ENCODE measurements at regions not wholly inside any gene's neighbourhood (a gene's known extent, or its start where the extent isn't known, plus 50 kb on each side); places are given as distances from the start of the nearest gene placed in this dataset.

DNA sequence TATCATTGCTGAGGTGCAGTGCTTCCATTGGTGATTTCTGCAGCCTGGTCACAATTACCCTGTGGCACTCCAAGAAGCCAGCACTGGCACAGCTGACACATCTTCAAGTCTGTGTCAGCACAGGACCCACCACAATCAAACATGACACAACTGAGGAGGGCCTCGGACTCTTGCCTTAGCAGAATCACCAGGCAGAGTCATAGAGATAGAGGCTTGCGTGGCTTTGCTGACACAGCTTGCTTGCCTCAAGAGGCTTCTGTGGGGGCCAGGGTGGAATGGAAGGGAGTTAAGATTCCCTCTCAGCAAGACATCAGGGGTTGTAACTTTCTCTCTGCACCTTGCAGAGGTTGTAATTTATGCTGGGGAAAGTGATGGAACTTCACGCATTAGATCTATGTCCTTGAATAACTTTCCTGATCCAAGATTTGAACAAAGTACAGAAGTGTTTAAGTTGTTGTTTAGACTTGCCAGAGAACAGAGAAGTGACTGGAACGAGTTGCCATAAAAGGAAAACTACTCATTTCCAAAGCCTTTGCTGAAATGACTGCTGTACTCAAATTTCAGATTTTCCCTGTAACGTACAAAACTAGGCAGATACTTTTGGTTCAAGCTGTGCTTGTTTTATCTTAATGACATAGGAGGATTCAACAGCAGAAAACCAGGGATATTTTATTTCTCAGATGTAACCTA is 170.7 kb downstream of the DIPK2A start:
- DNase-seq = no peak

DNA sequence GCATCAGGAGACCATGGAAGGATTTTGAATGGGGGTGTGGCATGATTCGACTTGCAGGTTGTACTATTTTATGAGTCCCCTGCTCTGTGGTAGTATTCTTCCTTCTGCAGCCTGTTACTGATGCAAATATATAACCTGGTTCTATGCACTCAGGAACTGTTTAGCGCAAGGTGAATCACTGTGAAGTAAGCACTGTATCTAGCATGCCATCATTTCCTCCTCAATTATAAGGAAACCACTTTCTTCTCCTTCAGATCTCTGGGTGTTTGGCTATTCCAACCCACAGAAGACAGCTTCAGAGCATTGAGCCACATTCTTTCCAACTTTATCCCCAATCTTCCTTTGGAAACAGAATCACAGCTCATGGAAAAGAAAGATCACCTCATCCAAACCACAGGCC is 176.7 kb downstream of the DIPK2A start:
- DNase-seq = no peak

GRCh38 chr3:144151983-144152382 is 180.4 kb downstream of the DIPK2A start:
- DNase-seq = no peak

DNA sequence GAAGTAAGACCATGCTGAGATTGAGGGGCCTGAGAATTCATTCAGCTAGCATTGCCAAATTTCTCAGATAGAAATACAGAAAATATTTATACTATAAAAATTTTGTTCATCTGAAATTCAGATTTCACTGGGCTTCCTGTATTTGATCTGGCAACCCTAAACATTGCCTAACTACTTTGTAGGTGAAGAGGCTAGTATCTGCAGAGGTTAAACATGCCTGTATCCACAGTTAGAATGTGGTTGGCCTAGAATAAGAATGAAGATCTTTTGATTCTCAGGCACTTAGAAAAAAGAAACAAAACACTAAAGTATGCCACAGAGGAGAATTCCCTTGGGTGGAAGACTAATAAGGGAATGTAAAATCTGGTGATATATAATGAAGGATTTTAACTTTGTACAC is 189.0 kb downstream of the DIPK2A start:
- DNase-seq = no peak

GRCh38 chr3:144162042-144162441 is 190.4 kb downstream of the DIPK2A start:
- DNase-seq = no peak

- no peak for DNase-seq
These were observed 192.7 kb downstream of the DIPK2A start for GRCh38 chr3:144164352-144164751.

- no peak for DNase-seq
These were observed 193.9 kb downstream of the DIPK2A start for GRCh38 chr3:144165482-144165881.

DNA sequence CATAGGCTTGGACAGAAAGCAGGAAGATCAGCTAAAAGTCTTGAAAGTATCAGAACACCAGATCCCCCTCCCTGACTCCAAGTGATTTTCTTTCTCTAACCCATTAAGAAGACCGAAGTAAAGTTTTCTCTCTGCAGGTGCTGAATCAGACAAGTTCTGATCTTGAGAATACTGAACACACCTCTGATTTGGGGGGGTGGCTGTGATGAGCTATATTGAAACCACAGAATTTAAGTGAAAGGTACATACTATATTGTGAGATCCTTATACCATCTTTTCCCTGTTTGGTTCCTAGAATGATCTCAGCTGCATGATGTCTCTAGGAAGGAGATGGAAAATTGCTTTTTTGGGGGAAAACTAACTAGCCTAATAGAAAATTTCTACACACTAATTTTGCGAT is 196.0 kb downstream of the DIPK2A start:
- no peak for DNase-seq

DNA sequence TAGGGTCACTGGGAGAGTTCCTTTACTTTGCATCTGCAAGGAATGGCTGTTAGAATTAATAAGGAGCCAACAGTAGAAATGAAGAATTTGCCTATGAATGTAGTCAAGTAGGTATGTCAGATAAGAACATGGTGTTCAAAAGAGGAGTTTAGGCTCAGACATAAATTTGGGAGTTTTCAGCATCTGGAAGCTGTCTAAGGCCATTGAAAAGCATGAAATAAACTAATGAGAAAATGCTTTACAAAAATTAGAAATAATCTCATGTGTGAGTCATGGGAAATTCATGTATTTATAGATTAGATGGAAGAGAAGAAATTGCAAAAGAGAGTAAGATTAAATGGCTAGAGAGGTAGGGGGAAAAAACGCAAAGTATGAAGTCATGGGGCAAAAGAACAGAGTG is 201.9 kb downstream of the DIPK2A start:
- DNase-seq = no peak

DNA sequence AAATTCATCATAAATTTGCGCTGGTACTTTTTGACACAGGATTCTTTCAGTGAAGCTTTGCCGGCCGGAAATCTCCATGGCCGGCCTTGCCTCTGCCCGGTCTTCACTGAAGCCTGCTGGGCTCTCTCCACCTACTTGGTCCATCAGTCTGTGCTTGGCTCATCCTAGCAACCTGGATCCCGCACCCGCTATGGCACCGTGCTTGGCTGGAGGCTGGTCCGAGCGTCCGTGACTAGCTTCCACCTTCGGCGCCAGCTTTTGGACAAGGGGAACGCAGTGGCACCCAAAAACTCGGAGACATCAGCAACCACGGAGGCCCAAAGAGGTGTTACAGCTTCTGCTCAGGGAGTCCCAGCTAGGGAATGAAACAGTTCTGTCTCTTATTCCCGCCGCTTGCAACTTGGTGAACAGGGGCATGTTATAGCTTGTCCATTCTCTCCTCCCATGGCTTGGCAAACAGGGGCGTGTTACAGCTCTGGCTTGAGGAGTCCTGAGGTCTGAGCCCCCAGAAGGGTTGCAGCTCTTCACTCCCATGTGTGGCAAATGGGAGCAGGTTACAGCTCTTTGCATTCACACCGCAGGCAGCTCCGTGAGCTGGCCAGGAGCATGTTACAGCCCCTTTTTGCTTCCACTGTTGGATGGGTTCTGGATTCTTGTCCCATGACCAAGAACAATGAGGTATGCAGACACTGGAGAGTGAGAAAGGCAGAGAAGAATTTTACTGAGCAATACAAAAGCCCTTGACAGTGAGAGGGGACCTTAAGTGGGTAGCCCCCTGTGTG is 204.2 kb downstream of the DIPK2A start:
- DNase-seq = no peak

DNA sequence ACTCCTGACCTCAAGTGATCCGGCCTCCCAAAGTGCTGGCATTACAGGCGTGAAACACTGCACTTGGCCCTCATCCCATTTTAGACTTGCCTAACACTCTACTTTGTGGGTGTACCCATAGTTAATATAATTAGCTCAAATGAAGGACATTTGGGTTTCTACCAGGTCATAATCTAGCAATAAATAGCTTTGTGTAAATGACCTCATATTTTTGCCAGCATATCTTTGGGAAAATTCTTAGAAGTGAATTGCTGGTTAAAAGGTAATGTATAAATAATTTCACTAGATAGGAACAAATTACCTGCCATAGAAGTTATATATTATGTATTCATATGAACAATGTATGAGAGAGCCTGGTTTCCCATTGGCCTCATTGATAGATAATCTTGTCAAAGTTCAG is 206.0 kb downstream of the DIPK2A start:
- no peak for DNase-seq

DNA sequence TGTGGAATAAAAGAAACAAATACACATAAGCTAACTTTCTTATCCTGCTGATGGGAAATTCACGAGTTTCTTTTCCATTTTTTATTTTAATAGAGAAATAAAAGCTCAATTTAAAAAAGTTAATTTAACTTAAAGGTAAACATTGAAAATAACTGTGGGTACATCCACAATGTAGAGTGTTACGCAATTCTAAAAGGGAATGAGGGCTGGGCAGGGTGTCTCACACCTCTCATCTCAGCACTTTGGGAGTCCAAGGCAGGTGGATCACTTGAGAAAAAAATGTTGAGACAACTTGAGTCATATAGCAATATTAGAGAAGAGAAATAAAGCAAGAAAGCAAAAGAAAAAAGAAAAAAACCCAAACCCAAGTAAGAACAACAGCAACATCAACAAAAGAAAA is 207.0 kb downstream of the DIPK2A start:
- no peak for DNase-seq

GRCh38 chr3:144181062-144181461 is 209.4 kb downstream of the DIPK2A start:
- no peak for DNase-seq

DNA sequence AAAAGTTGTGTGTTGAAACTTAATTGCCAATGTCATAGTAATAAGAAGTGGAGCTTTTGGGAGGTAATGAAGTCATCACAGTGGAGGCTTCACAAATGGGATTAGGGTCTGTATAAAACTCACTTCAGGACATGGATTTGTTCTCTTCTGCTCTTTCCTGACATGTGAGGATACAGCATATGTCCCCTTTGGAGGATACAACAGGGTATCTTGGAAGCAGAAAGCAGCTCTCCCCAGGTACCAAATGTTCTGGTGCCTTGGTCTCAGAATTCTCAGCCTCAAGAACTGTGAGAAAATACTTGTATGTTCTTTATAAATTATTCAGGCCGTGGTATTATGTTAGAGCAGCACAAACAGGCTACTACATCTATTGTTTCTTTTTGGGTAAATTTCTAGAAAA is 210.9 kb downstream of the DIPK2A start:
- DNase-seq = no peak

- no peak for DNase-seq
These were observed 213.7 kb downstream of the DIPK2A start for GRCh38 chr3:144185276-144185675.

GRCh38 chr3:144187531-144188210 is 216.0 kb downstream of the DIPK2A start:
- DNase-seq = no peak

DNA sequence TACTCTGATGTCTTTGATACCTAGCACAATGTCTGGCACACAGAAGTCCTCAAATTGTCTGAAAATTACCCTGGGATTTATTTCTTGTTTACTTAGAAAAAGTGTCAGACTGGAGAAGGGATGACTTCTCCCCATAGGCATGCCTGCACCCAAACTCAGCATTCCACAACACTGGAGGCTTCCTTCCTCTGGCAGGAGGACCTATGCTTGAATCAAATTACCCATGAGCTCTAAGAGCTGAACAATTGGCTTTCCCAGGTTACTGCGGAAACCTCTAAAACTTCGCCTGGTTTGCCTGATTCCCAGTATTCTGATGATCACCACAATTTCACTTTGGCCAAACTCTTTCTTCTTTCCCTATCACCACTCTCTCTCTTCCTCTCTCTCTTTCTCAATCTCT is 217.4 kb downstream of the DIPK2A start:
- no peak for DNase-seq

DNA sequence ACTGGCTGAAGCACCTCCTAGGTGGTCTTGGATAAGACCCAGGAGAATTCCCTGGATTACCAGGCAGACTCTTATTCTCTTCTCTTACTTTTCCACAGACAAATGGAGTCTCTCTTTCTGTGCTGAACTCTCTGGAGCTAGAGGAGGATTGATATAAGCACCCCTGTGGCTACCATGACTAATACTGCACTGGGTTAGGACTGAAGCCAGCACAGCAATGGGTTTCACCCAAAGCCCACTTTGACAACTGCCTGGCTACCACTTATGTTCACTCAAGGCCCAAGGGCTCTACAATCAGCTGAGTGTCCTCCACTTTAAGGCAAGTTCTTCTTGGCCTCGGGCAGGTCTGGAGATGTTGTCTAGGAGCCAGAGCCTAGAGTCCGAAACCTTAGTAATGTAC is 225.5 kb downstream of the DIPK2A start:
- no peak for DNase-seq

GRCh38 chr3:144197582-144197981 is 226.0 kb downstream of the DIPK2A start:
- no peak for DNase-seq

GRCh38 chr3:144200004-144200403 is 228.4 kb downstream of the DIPK2A start:
- no peak for DNase-seq

GRCh38 chr3:144200466-144200865 is 228.8 kb downstream of the DIPK2A start:
- DNase-seq = no peak

GRCh38 chr3:144221761-144222160 is 250.1 kb downstream of the DIPK2A start:
- DNase-seq = no peak

DNA sequence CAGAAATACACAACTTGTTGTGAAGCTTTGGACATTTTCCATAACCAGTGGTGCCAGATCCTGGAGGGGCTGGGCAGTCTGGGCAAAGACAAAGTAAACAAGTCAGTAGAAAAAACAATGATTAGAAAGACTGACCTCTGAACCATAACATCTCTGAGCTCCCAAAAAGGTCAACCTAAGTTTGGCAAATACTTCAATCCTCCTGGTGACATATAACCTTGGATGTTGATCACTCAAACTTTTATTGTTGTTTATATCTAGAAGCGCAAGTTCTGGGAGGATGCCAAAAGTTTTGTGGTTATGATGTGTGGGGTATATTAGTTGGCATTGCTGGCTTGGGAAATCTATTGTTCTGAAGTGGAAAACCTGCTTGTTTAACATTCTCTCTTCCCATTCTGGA is 257.7 kb downstream of the DIPK2A start:
- no peak for DNase-seq

- DNase-seq = no peak
These were observed 258.3 kb downstream of the DIPK2A start for GRCh38 chr3:144229953-144230352.
